ENCODE measurements at regions not wholly inside any gene's neighbourhood (a gene's known extent, or its start where the extent isn't known, plus 50 kb on each side); places are given as distances from the start of the nearest gene placed in this dataset.

GRCh38 chr2:147002256-147002655 is 842.6 kb upstream of the ACVR2A start:
- Histone ChIP-seq H3K4me3 (ENCODE audit: low read depth, low read length) (no peak overlapping the region), H3K9me3 (ENCODE audit: control insufficient read depth, insufficient read depth, low read depth, low read length) (no peaks in the 10 kb centered on the region), H3K27ac (ENCODE audit: extremely low read depth, low read depth, low read length) (no peak overlapping the region), H3K4me1 (ENCODE audit: control insufficient read depth, insufficient read depth, low read length) (no peaks in the 10 kb centered on the region), H3K36me3 (ENCODE audit: control insufficient read depth in 2 of 2, insufficient read depth in 1 of 2, low read length in 2 of 2) (no peaks in the 10 kb centered on the region)
- no peak for TF ChIP-seq ZNF10 (tag by site-specific recombination; IDR thresholded peaks at IDR 0.05)
- no peak for TF ChIP-seq ZXDB (tag by site-specific recombination; IDR thresholded peaks at IDR 0.05)
- no peak for TF ChIP-seq ZSCAN16 (tag by site-specific recombination; IDR thresholded peaks at IDR 0.05)
- TF ChIP-seq ZNF366 (tag by site-specific recombination; conservative IDR thresholded peaks at IDR 0.05) = no peak
- TF ChIP-seq ZNF140 (tag by site-specific recombination; IDR thresholded peaks at IDR 0.05) = no peak
- TF ChIP-seq ZNF791 (tag by site-specific recombination; IDR thresholded peaks at IDR 0.05) = no peak
- TF ChIP-seq ZNF777 (tag by site-specific recombination; IDR thresholded peaks at IDR 0.05; ENCODE audit: borderline replicate concordance) = no peak
- no peak for TF ChIP-seq ZNF148 (tag by site-specific recombination; IDR thresholded peaks at IDR 0.05; ENCODE audit: borderline replicate concordance)
- TF ChIP-seq ZNF548 (tag by site-specific recombination; IDR thresholded peaks at IDR 0.05) = no peak
- no peak for TF ChIP-seq ZNF76 (tag by site-specific recombination; IDR thresholded peaks at IDR 0.05; ENCODE audit: borderline replicate concordance, low read depth)
- TF ChIP-seq ZNF48 (tag by site-specific recombination; IDR thresholded peaks at IDR 0.05) = no peak
- TF ChIP-seq INSM2 (tag by site-specific recombination; IDR thresholded peaks at IDR 0.05) = no peak
- TF ChIP-seq ZNF138 (tag by site-specific recombination; IDR thresholded peaks at IDR 0.05; ENCODE audit: borderline replicate concordance) = no peak
- no peak for TF ChIP-seq PRDM10 (tag by site-specific recombination; IDR thresholded peaks at IDR 0.05)
- ChIA-PET POLR2A (no interaction called here), CTCF (interaction anchor here (0.6 kb wide), 1 partner anchor 16 kb away, joined by 4 read pairs; no protein-coding TSS in a partner anchor)

- ChIA-PET CTCF (interaction anchor here (0.7 kb wide), 1 partner anchor 43 kb away, joined by 3 read pairs; no protein-coding TSS in a partner anchor), POLR2A (no interaction called here)
- no peak overlapping the region for H3K27ac ChIP-seq (ENCODE audit: extremely low read depth, low read depth, low read length)
- no peak overlapping the region for H3K4me3 ChIP-seq (ENCODE audit: low read depth, low read length)
- H3K36me3 ChIP-seq (ENCODE audit: control insufficient read depth in 2 of 2, insufficient read depth in 1 of 2, low read length in 2 of 2) = no peaks in the 10 kb centered on the region
- H3K4me1 ChIP-seq (ENCODE audit: control insufficient read depth, insufficient read depth, low read length) = no peaks in the 10 kb centered on the region
- H3K9me3 ChIP-seq (ENCODE audit: control insufficient read depth, insufficient read depth, low read depth, low read length) = no peaks in the 10 kb centered on the region
- TF ChIP-seq ZNF473 (tag by site-specific recombination; IDR thresholded peaks at IDR 0.05) (no peak), ZNF677 (tag by site-specific recombination; IDR thresholded peaks at IDR 0.05) (no peak), ZNF23 (tag by site-specific recombination; IDR thresholded peaks at IDR 0.05; ENCODE audit: borderline replicate concordance) (no peak), ZNF768 (tag by site-specific recombination; IDR thresholded peaks at IDR 0.05) (no peak), FEZF1 (tag by site-specific recombination; IDR thresholded peaks at IDR 0.05) (no peak), ZNF585B (tag by site-specific recombination; IDR thresholded peaks at IDR 0.05) (no peak), ZNF157 (tag by site-specific recombination; IDR thresholded peaks at IDR 0.05) (no peak), PRDM4 (tag by site-specific recombination; IDR thresholded peaks at IDR 0.05) (no peak), ZNF514 (tag by site-specific recombination; IDR thresholded peaks at IDR 0.05) (no peak), ZNF555 (tag by site-specific recombination; conservative IDR thresholded peaks at IDR 0.05) (no peak), ZBTB17 (tag by site-specific recombination; IDR thresholded peaks at IDR 0.05) (no peak), ZNF311 (tag by site-specific recombination; IDR thresholded peaks at IDR 0.05; ENCODE audit: borderline replicate concordance) (no peak), ZNF580 (tag by site-specific recombination; IDR thresholded peaks at IDR 0.05) (no peak)
These were observed 843.8 kb upstream of the ACVR2A start for GRCh38 chr2:147001061-147001460.

Data from HEK293 (cell line).